ENCODE measurements at regions not wholly inside any gene's neighbourhood (a gene's known extent, or its start where the extent isn't known, plus 50 kb on each side); places are given as distances from the start of the nearest gene placed in this dataset.

DNA sequence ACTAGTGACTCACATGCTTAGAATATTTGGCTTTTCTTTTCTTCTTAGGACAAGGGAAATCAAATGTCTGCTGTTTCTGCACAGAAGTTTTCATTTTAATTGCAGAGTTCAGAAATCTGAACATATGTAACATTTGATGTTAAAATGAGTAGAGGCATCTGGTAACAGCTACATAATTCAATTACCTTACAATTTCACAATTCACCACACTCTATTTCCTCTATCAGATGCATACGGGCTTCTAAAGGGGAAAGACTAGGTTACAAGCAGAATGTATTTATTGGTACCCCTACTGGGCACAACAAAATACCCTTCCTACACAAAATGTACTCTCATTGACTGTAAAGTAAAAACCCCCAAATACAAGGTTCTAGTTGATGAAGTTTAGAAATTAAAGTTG, 176.0 kb downstream of the SOX2 start:
- whole genome bisulfite sequencing (ENCODE audit: insufficient coverage, low lambda C conversion rate), result no CpG with 5 or more reads among the region's 1 CpG
- Histone ChIP-seq H3K27me3 (ENCODE audit: control insufficient read depth, insufficient read depth, low read length) (peaks cover 3% of the 10 kb centered on the region), H3K9me3 (ENCODE audit: control insufficient read depth, low read depth, low read length) (no peaks in the 10 kb centered on the region), H3K36me3 (ENCODE audit: control insufficient read depth, insufficient read depth, low read length) (no peaks in the 10 kb centered on the region), H3K4me1 (ENCODE audit: control insufficient read depth, insufficient read depth, low read length) (no peaks in the 10 kb centered on the region), H3K4me3 (ENCODE audit: low read length) (no peak overlapping the region), H3K27ac (ENCODE audit: low read length) (no peak overlapping the region)
- no peak for DNase-seq

DNA sequence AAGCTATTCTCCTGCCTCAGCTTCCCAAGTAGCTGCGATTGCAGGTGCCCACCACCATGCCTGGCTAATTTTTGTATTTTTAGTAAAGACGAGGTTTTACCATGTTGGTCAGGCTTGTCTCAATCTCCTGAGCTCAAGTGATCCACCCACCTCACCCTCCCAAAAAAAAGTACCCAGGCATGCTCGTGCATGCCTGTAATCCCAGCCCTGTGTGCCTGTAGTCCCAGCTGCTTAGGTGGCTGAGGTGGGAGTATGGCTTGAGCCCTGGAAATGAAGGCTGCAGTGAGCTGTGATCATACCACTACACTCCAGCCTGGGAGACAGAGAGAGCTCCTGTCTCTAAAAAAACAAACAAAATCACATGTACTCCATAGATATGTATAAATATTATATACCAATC, 176.5 kb downstream of the SOX2 start:
- Histone ChIP-seq H3K9me3 (ENCODE audit: control insufficient read depth, low read depth, low read length) (no peaks in the 10 kb centered on the region), H3K4me1 (ENCODE audit: control insufficient read depth, insufficient read depth, low read length) (no peaks in the 10 kb centered on the region), H3K27me3 (ENCODE audit: control insufficient read depth, insufficient read depth, low read length) (peaks cover 3% of the 10 kb centered on the region), H3K4me3 (ENCODE audit: low read length) (no peak overlapping the region), H3K27ac (ENCODE audit: low read length) (no peak overlapping the region), H3K36me3 (ENCODE audit: control insufficient read depth, insufficient read depth, low read length) (no peaks in the 10 kb centered on the region)
- DNase-seq, result no peak
- WGBS (ENCODE audit: insufficient coverage, low lambda C conversion rate), result no CpG with 5 or more reads among the region's 3 CpGs

DNA sequence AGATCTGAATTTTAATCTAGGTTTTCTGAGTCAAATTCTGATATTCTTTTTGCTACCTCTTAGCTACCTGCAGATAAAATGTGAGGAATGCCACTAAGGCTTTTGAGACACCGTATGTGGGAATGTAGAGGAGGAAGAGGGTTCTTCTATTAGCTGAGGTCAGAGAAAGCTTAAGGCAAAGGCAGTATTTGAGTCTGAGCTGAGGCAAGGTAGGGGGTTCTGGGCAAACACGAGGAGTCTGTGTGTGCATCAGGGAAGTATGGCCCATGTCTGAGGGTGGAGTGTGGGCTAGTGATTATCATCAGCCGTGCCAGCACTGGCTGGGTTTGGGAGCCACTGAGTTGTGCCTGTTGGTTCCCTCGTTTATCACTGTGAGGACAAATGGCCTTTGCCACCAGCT, 181.1 kb downstream of the SOX2 start:
- H3K27ac ChIP-seq (ENCODE audit: low read length), result no peak overlapping the region
- H3K27me3 ChIP-seq (ENCODE audit: control insufficient read depth, insufficient read depth, low read length), result no peaks in the 10 kb centered on the region
- WGBS (ENCODE audit: insufficient coverage, low lambda C conversion rate), result no CpG with 5 or more reads among the region's 4 CpGs

DNA sequence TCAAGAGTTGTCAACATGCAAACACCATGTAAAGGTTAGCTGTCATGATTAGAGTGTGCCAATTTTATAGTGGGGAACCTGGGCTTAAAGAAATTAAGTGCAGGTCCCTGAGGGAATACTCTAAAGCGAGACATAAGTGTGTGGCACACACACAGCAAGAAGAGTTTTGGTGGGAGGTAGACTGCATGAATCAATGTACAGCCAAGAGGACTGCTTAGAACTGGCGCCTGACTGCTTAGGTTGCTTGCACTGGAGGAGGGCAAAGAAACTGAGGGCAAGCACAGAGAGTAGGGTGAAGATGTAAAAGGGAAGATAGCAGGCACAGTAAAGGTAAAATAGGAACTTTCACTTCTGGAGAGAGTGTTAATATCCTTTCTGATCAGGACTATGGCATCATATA, 184.9 kb downstream of the SOX2 start:
- Histone ChIP-seq H3K27ac (ENCODE audit: low read length) (no peak overlapping the region), H3K27me3 (ENCODE audit: control insufficient read depth, insufficient read depth, low read length) (no peaks in the 10 kb centered on the region), H3K4me1 (ENCODE audit: control insufficient read depth, insufficient read depth, low read length) (no peaks in the 10 kb centered on the region), H3K4me3 (ENCODE audit: low read length) (no peak overlapping the region), H3K36me3 (ENCODE audit: control insufficient read depth, insufficient read depth, low read length) (no peaks in the 10 kb centered on the region), H3K9me3 (ENCODE audit: control insufficient read depth, low read depth, low read length) (no peaks in the 10 kb centered on the region)
- 100% methylated on average over 1 of the region's 2 CpGs for WGBS (ENCODE audit: insufficient coverage, low lambda C conversion rate)
- no peak for DNase-seq

More for the DNA sequence above, 181.1 kb downstream of the SOX2 start:
- Histone ChIP-seq H3K9me3 (ENCODE audit: control insufficient read depth, low read depth, low read length) (no peaks in the 10 kb centered on the region), H3K4me1 (ENCODE audit: control insufficient read depth, insufficient read depth, low read length) (no peaks in the 10 kb centered on the region), H3K36me3 (ENCODE audit: control insufficient read depth, insufficient read depth, low read length) (no peaks in the 10 kb centered on the region), H3K4me3 (ENCODE audit: low read length) (no peak overlapping the region)
- no peak for DNase-seq

DNA sequence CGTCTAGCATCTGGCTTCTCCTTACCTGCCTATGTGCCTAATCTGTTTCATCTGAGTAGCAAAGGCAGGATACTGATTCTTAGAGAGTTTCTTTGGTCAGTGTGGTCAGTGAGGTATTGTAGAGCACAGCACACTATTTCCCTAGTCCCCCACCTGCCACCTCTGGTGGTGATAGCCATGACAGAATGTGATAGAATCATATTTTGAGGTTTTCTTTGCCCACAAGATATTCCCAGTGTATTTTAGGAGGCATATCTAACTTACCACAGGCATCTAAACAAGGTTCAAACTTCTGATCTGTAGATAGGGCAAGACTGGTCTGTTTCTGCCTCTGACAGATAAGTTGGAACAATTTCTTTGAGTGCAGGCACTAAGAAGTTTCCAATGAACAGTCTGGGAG, 188.0 kb downstream of the SOX2 start:
- Histone ChIP-seq H3K9me3 (ENCODE audit: control insufficient read depth, low read depth, low read length) (no peaks in the 10 kb centered on the region), H3K36me3 (ENCODE audit: control insufficient read depth, insufficient read depth, low read length) (no peaks in the 10 kb centered on the region), H3K27ac (ENCODE audit: low read length) (no peak overlapping the region), H3K27me3 (ENCODE audit: control insufficient read depth, insufficient read depth, low read length) (no peaks in the 10 kb centered on the region), H3K4me3 (ENCODE audit: low read length) (no peak overlapping the region), H3K4me1 (ENCODE audit: control insufficient read depth, insufficient read depth, low read length) (no peaks in the 10 kb centered on the region)
- no CpG with 5 or more reads among the region's 1 CpG for WGBS (ENCODE audit: insufficient coverage, low lambda C conversion rate)
- DNase-seq, result no peak

DNA sequence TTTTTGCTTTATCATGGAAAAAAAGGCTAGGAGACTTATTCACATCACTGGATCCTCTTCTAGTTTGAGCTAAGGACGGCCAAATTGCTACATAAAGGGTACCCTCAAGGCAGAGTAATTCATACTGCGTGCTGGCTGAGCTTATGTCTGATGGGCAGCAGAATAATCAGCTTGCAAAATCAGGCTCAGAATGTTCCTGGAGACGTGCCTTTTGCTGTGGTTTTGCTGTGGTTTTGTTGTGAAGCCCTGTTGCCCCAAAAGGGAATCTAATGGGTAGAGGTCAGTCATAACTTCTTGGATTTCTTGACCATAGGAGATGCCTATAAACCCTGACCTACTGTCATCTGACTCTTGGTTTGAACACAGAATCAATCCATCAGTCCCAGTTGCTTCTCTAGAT, 189.9 kb downstream of the SOX2 start:
- no peaks in the 10 kb centered on the region for H3K4me1 ChIP-seq (ENCODE audit: control insufficient read depth, insufficient read depth, low read length)
- no CpG with 5 or more reads among the region's 3 CpGs for WGBS (ENCODE audit: insufficient coverage, low lambda C conversion rate)

DNA sequence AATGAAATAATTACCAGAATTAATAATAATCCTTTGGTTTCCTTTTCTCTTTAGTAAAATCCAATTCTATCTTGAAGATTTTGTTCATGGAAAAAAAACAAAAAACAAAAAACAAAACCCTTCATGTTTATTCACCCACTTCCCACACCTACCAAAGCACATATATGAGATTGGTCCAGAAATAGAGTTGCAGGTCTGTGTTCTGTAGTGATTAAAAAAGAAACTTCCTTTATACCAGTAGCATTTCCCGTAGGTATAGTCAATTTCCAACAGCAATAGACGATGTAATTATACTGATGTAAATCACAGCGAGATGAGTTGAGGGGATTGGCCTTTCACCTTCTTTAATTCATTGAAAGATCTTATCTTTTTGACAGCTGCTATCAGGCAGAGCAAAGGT, 194.6 kb downstream of the SOX2 start:
- no peaks in the 10 kb centered on the region for H3K36me3 ChIP-seq (ENCODE audit: control insufficient read depth, insufficient read depth, low read length)
- 10% methylated on average over 3 of the region's 3 CpGs for WGBS (ENCODE audit: insufficient coverage, low lambda C conversion rate)
- H3K4me3 ChIP-seq (ENCODE audit: low read length), result no peak overlapping the region
- DNase-seq, result no peak
- H3K4me1 ChIP-seq (ENCODE audit: control insufficient read depth, insufficient read depth, low read length), result no peaks in the 10 kb centered on the region
- H3K27ac ChIP-seq (ENCODE audit: low read length), result no peak overlapping the region
- no peaks in the 10 kb centered on the region for H3K9me3 ChIP-seq (ENCODE audit: control insufficient read depth, low read depth, low read length)
- H3K27me3 ChIP-seq (ENCODE audit: control insufficient read depth, insufficient read depth, low read length), result no peaks in the 10 kb centered on the region

More for the DNA sequence above, 189.9 kb downstream of the SOX2 start:
- Histone ChIP-seq H3K27me3 (ENCODE audit: control insufficient read depth, insufficient read depth, low read length) (no peaks in the 10 kb centered on the region), H3K27ac (ENCODE audit: low read length) (no peak overlapping the region), H3K9me3 (ENCODE audit: control insufficient read depth, low read depth, low read length) (no peaks in the 10 kb centered on the region), H3K4me3 (ENCODE audit: low read length) (no peak overlapping the region), H3K36me3 (ENCODE audit: control insufficient read depth, insufficient read depth, low read length) (no peaks in the 10 kb centered on the region)
- no peak for DNase-seq

DNA sequence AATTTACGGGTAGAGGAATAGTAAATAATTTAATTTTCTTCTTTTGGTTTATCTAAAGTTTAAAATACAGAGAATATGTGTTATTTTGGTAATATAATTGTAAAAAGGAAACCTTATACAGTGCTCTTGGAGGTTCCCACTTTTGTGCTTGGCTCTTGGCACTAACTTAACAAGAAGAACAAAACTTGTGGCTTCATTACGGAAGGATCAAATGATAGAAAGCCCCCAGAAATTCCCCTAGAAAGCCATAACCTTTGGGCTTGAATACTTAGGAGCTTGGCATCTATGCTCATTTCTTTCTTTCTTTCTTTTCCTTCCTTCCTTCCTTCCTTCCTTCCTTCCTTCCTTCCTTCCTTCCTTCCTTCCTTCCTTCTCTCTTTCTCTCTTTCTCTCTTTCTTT, 197.5 kb downstream of the SOX2 start:
- no peaks in the 10 kb centered on the region for H3K36me3 ChIP-seq (ENCODE audit: control insufficient read depth, insufficient read depth, low read length)
- H3K27ac ChIP-seq (ENCODE audit: low read length), result no peak overlapping the region
- DNase-seq, result no peak
- no peak overlapping the region for H3K4me3 ChIP-seq (ENCODE audit: low read length)
- H3K27me3 ChIP-seq (ENCODE audit: control insufficient read depth, insufficient read depth, low read length), result no peaks in the 10 kb centered on the region
- H3K4me1 ChIP-seq (ENCODE audit: control insufficient read depth, insufficient read depth, low read length), result no peaks in the 10 kb centered on the region
- H3K9me3 ChIP-seq (ENCODE audit: control insufficient read depth, low read depth, low read length), result no peaks in the 10 kb centered on the region
- WGBS (ENCODE audit: insufficient coverage, low lambda C conversion rate), result 100% methylated on average over 1 of the region's 2 CpGs

DNA sequence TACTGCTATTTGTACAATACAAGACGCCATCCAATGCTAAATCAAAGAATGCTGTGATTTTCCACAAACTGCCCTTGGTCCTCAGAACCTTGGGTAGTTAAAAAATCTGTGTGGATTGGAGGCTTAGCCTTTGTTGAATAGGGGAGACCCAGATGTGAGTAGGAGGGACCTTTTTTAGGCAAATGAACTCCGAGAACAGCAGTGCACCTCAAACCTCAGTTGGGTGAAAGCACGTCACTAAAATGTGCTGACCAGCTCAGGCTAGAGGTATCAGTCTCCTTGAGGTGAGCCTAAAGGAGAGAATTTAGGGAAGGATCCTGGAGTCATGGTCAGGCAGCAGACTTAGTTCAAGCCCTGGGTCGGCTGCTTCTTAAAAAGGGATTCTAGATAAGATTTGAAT, 200.7 kb downstream of the SOX2 start:
- no peak overlapping the region for H3K4me3 ChIP-seq (ENCODE audit: low read length)
- no peaks in the 10 kb centered on the region for H3K36me3 ChIP-seq (ENCODE audit: control insufficient read depth, insufficient read depth, low read length)
- H3K27me3 ChIP-seq (ENCODE audit: control insufficient read depth, insufficient read depth, low read length), result no peaks in the 10 kb centered on the region
- no peak overlapping the region for H3K27ac ChIP-seq (ENCODE audit: low read length)
- no peak for DNase-seq
- no peaks in the 10 kb centered on the region for H3K9me3 ChIP-seq (ENCODE audit: control insufficient read depth, low read depth, low read length)
- 100% methylated on average over 1 of the region's 4 CpGs for WGBS (ENCODE audit: insufficient coverage, low lambda C conversion rate)
- no peaks in the 10 kb centered on the region for H3K4me1 ChIP-seq (ENCODE audit: control insufficient read depth, insufficient read depth, low read length)

DNA sequence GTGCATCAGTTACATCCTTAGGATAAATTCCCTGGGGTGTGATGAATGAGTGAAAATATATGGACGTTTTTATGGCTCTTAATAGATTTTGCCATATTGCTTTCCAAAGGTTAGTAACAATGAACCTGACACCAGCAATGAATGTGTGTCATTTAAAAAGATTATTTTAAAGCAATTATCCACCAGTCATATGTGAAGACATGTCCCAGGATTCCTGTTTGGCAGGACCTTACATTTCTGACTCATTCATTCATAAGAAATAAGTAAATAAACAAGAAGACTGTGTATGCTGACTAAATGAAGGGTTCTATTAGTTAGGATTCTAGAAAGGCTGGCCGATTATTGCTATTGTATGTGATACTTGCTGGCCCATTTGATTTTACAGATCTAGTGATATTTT, 201.5 kb downstream of the SOX2 start:
- no peak for DNase-seq
- Histone ChIP-seq H3K4me1 (ENCODE audit: control insufficient read depth, insufficient read depth, low read length) (no peaks in the 10 kb centered on the region), H3K9me3 (ENCODE audit: control insufficient read depth, low read depth, low read length) (no peaks in the 10 kb centered on the region), H3K27ac (ENCODE audit: low read length) (no peak overlapping the region), H3K27me3 (ENCODE audit: control insufficient read depth, insufficient read depth, low read length) (no peaks in the 10 kb centered on the region), H3K36me3 (ENCODE audit: control insufficient read depth, insufficient read depth, low read length) (no peaks in the 10 kb centered on the region), H3K4me3 (ENCODE audit: low read length) (no peak overlapping the region)
- no CpG with 5 or more reads among the region's 2 CpGs for WGBS (ENCODE audit: insufficient coverage, low lambda C conversion rate)

DNA sequence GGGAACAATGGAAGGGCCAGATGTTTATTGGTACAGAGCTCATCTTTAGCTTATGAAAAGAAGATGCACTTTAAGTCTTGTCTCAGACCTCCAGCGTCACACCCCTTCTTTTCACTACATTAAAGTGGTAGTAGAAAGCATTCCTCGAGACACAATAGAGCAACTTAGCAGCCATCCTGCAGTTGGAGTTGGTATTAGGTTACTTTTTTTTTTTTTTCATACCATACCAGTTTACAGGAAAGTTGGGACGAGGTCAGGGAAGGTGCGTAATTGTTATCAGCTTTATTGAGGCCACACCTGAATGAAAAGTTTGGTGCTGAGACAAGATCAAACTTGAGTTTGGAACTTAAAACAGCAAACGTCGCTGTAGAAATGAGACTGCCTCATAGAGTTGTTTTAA, 203.8 kb downstream of the SOX2 start:
- Histone ChIP-seq H3K4me1 (ENCODE audit: control insufficient read depth, insufficient read depth, low read length) (no peaks in the 10 kb centered on the region), H3K4me3 (ENCODE audit: low read length) (no peak overlapping the region), H3K27ac (ENCODE audit: low read length) (no peak overlapping the region), H3K27me3 (ENCODE audit: control insufficient read depth, insufficient read depth, low read length) (no peaks in the 10 kb centered on the region), H3K36me3 (ENCODE audit: control insufficient read depth, insufficient read depth, low read length) (no peaks in the 10 kb centered on the region), H3K9me3 (ENCODE audit: control insufficient read depth, low read depth, low read length) (no peaks in the 10 kb centered on the region)
- DNase-seq, result no peak
- no CpG with 5 or more reads among the region's 6 CpGs for WGBS (ENCODE audit: insufficient coverage, low lambda C conversion rate)
